Stimulated activated CD4-positive, alpha-beta T cell treated with anti-CD3 and anti-CD28 coated beads, Interleukin-1b, Interleukin-23, amount 100 ng/mL, for 24 hours (primary cell): ENCODE measurements at regions not wholly inside any gene's neighbourhood (a gene's known extent, or its start where the extent isn't known, plus 50 kb on each side); places are given as distances from the start of the nearest gene placed in this dataset.
"Not testable (repeated sequence)": the region's sequence is repeated elsewhere in the genome, so short reads cannot be mapped to it uniquely, and the experiment has no call there.

Experiments
- DNase-seq, 4 experiments: peaks; one replicate each; pipeline ENCODE4 v3.0.0-alpha.2; 2020; ENCODE audit warnings: low read depth in 4 of 4, low spot score in 1 of 4

DNA sequence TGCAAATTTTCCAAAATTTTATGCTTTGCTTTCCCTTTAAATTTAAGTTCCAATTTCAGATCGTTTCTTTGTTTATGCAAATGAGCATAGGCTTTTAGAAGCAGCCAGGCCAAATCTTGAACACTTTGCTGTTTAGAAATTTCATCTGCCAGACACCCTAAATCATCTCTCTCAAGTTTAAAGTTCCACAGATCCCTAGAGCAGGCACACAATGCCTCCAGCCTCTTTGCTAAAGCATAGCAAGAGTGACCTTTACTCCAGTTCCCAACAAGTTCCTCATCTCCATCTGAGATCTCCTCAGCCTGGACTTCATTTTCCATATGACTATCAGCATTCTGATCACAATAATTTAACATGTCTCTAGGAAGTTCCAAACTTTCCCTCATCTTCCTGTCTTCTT is 254.5 kb downstream of the DLL1 start:
- DNase-seq = not testable (repeated sequence)

DNA sequence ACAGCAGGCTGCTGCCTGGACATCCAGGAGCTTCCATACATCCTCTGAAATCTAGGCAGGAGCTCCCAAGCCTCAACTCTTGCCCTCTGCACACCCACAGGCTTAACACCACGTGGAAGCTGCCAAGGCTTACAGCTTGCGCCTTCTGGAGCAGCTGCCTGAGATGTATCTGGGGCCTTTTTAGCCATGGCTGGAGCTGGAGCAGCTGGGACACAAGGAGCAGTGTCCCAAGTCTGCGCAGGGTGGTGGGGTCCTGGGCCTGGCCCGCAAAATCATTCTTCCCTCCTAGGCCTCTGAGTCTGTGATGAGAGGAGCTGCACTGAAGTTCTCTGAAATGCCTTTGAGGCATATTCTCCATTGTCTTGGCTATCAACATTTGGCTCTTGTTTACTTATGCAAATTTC is 255.0 kb downstream of the DLL1 start:
- DNase-seq = no peak

GRCh38 chr6:170035044-170035443 is 255.8 kb downstream of the DLL1 start:
- DNase-seq = no peak

DNA sequence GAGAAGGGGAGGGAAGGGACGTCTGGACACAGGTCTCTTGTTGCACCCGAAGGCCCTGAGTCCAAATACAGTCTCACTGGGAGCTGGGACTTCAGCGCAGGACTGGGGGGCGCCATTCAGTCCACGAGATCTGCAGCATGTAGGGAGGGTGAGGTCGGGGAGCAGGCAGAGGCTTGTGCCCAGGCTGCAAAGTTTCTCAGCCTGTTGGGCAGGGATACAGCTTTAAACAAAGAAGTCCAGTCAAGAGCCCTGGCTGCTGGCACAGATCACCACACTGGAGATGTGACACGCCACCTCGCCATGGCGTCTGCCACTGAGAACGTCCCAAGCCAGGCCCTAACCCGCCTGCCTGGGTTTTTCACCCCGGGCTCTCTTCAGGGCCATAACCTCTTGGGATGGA is 256.6 kb downstream of the DLL1 start:
- no peak for DNase-seq

GRCh38 chr6:170033666-170034065 is 257.2 kb downstream of the DLL1 start:
- DNase-seq = no peak

DNA sequence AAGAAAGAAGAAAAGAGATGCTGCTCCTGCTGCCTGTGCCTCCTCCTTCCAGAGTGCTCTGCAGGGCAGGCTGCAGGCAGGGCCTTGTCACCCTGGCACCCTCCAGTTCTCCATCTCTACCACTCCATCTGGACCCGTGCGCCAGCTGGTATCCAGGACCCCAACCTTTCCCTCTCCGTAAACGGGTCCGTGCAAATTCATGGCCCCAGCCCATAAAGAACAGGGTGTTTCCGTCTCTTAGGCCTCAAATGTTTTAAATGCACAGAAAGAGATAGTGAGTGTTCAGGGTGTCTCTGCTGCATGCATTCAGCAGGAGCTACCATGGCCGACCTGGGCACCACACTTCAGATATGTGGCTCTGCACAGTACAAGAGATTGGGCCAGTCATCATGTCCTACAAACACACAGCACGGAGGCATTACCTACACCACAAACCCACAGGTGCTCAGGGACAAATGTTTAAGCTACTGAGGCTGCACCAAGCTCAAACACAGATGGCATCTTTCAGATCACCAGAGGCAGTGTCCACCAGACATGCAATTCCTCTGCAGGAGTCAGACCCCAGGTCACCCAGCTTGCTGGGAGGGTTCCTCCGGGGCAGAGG is 258.1 kb downstream of the DLL1 start:
- no peak for DNase-seq

GRCh38 chr6:170032197-170032596 is 258.7 kb downstream of the DLL1 start:
- no peak for DNase-seq

DNA sequence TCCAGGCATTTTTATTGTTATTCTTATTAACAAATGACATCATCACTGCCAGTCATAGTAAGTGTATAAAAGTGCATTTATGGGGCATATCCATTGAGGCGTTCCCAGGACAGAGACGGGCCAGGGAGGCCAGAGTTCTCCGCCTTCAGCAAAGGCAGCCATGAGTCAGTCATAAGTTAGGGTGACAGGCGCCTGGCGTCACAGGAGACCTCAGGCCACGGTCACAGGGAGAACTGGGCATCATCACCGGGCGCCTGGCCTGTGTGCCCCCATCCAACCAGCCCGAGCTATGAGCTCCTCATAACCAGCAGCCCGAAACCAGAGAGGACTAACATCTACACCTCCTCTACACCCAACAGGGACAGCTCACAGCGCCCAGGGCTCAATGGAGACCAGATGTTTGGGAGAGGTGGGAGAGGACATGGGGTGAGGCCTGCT is 259.2 kb downstream of the DLL1 start:
- DNase-seq = no peak

- no peak for DNase-seq
Observed at GRCh38 chr6:170030821-170031471, 259.9 kb downstream of the DLL1 start.

DNA sequence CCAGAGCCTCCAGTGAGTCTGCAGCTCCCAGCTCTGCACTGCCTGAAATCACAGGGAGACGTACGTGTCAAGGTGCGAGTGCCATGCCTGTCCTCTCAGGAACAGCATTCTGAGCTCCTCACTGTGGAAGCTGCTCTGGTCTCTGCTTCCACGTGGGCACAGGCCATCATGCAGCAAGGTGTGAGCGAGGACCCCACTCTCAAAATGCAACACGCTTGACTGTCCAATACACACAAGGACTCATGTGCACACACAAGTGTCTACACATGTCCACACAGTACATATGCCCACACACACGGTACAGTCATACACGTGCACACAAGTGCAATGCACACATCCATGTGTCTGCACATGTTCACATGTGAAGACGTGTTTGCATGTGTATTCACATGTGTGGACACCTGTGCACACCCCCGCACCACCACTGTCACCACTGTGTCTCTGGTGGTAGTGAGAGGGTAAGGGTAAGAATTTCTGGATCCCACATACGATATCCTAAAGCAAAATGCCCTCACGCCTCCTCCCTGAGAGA is 260.5 kb downstream of the DLL1 start:
- DNase-seq = no peak

GRCh38 chr6:170029416-170030283 is 261.2 kb downstream of the DLL1 start:
- DNase-seq = no peak

- DNase-seq = no peak
Observed at GRCh38 chr6:170028629-170029345, 262.1 kb downstream of the DLL1 start.

GRCh38 chr6:170027647-170028043 is 263.2 kb downstream of the DLL1 start:
- no peak for DNase-seq

DNA sequence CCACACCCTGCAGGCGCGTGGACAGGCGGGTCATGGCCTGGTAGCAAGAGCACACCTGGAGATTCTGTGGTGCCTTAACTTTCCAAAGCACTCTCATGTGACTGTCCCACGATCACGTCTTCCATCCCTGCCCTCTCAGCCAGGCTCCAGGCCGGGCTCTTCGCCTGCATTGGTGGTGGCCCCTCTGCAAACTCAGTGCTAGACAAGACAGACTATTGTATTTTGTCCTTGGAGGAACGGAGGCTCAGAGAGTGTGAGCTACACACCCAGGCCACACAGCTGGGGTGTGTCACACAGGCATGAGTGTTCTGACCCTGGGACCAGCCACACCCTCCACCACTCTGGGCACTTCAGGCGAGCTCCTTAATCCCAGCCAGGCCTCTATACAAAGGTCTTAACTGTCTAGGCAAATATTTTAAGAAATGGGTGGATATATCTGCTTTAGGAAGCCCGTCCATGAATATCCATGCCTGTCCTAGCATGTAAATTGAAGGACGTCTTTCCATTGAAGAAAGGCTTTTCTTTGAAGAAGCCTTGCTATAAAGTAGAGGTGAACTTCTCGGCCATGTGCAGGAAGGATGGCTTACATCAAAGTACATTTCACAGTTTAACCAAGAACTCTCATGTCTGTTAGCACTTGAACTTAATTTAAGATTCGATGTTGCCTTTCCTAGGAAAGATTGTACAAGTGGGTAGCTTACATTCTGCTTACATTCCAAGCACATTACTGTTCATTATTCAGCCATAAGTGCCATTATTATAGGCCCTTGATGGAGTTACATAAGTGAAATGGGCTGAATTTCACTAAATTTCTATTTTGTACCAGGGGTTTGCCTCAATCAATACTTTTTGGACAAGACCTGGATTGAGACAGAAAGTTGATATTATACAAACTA is 263.9 kb downstream of the DLL1 start:
- no peak for DNase-seq

DNA sequence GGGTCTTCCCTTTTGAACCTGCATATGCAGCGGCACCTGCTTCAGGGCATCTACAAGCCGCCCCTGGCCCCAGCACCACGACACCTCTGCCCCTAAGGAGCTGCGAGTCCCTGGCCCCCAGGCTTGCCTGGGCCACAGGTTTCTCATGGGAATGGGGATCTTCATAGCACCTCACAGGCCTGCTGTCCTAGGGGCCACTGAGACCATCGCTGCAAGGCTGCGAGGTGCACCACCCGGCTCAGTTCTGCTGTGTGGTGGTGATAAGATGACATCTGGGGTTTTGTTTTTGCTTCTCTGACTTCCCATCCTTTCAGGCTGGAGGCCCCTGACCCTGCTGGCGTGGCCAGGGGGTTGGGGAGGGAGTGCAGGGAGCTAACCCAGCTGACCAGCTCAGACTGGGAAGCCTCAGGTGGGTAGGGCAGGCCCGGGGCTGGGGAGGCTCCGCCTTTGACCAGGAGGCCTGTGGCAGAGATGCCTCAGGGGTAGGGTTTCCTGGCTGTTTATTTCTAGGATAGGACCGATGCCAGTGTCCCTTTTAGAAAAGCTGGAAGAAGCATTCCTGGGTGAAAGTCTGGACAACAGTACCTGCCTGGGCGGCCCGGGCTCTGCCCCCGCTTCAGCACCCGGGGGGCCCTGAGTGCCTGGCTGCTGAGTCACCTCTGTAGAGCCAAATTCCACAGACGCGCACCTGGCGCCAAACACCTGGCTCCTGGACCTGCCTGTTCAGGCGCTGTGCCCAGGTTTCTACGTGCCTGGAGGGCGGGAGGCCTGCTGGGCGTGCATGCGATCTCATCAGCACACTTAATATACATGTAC is 264.7 kb downstream of the DLL1 start:
- DNase-seq = no peak

DNA sequence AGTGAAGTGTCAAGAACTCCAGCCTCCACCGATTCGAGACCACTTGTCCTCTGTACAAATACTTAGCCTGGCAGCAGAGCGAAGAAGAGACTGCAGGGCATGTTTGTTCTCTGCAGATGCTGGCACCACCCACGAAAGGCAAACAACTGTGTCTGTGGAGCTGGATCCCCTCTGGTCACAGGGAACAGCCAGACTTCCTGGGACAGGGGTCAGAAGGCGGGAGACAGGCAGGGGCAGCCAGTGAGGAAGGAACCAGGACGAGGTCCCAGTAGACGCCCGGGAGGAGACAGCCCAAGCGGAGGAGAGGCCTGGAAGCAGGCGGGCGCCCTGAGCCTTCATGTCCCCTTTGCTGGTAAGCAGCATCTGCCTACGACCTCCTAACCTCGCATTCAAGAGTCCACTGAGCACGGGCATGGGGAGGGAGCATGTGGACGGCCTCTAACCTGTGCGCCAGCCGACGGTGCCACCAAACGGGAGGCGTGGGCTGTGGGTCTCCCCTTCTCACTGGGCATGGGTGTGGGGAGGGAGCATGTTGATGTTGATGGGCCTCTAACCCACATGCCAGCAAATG is 265.5 kb downstream of the DLL1 start:
- DNase-seq = no peak

DNA sequence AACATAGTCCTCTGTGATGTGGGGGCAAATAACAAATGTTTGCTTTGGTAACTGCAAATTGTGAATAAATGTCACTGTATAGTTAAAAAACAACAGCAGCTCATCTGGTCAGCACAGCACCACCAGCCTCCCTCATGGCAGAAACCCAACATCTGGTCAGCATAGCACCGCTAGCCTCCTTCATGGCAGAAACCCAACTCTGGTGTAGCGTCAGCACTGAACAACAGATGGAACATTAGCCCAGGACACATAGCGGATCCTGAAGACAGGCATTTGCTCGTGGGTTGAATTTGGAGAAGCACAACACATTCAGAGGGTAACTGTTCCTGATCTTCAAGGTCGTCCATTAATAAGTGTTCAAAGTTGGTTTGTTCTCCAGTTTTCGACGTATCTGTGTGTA is 265.9 kb downstream of the DLL1 start:
- DNase-seq = no peak

GRCh38 chr6:170023620-170024521 is 267.0 kb downstream of the DLL1 start:
- DNase-seq = no peak
